ENCODE measurements at regions not wholly inside any gene's neighbourhood (a gene's known extent, or its start where the extent isn't known, plus 50 kb on each side); places are given as distances from the start of the nearest gene placed in this dataset.

- TF ChIP-seq CTCF (IDR thresholded peaks at IDR 0.05; ENCODE audit: low read depth, low read length), result no peak
- TF ChIP-seq EZH2phosphoT487 (IDR thresholded peaks at IDR 0.05; ENCODE audit: low read depth), result no peak
These were observed 168.8 kb downstream of the CYYR1 start for GRCh38 chr21:26404288-26404687.

All from OCI-LY3 (cell line).